ENCODE measurements at regions not wholly inside any gene's neighbourhood (a gene's known extent, or its start where the extent isn't known, plus 50 kb on each side); places are given as distances from the start of the nearest gene placed in this dataset.
"Not testable (repeated sequence)": the region's sequence is repeated elsewhere in the genome, so short reads cannot be mapped to it uniquely, and the experiment has no call there.

- H3K27ac Mint-ChIP-seq; DNase-seq; H3K4me3 Mint-ChIP-seq; H3K36me3 Mint-ChIP-seq; CTCF ChIA-PET; H3K4me1 Mint-ChIP-seq; ATAC-seq; H3K9me3 Mint-ChIP-seq (ENCODE audit: low read depth): not testable (repeated sequence)
- H3K27me3 Mint-ChIP-seq: peaks cover 24% of the 10 kb centered on the region
Observed at GRCh38 chr14:106355881-106356642, 829.7 kb downstream of the TMEM121 start.

GRCh38 chr14:106356643-106356930, 830.2 kb downstream of the TMEM121 start:
- peaks cover 26% of the 10 kb centered on the region for H3K27me3 Mint-ChIP-seq
- not testable (repeated sequence) for DNase-seq; H3K36me3 Mint-ChIP-seq; ATAC-seq; H3K4me1 Mint-ChIP-seq; H3K27ac Mint-ChIP-seq; H3K9me3 Mint-ChIP-seq (ENCODE audit: low read depth); H3K4me3 Mint-ChIP-seq
- CTCF ChIA-PET: interaction anchor here (1.2 kb wide), 1 partner anchor 78 kb away, joined by 3 read pairs; no protein-coding TSS in a partner anchor

- H3K4me1 Mint-ChIP-seq; H3K4me3 Mint-ChIP-seq; H3K9me3 Mint-ChIP-seq (ENCODE audit: low read depth): not testable (repeated sequence)
Observed at GRCh38 chr14:106359157-106359887, 832.9 kb downstream of the TMEM121 start.

GRCh38 chr14:106365371-106365770, 839.0 kb downstream of the TMEM121 start:
- not testable (repeated sequence) for H3K4me1 Mint-ChIP-seq; H3K36me3 Mint-ChIP-seq; H3K9me3 Mint-ChIP-seq (ENCODE audit: low read depth); ATAC-seq; H3K4me3 Mint-ChIP-seq; H3K27ac Mint-ChIP-seq; DNase-seq
- CTCF ChIA-PET: interaction anchor here (1.4 kb wide), 1 partner anchor 8 kb away, joined by 4 read pairs; no protein-coding TSS in a partner anchor
- peaks cover 34% of the 10 kb centered on the region for H3K27me3 Mint-ChIP-seq

More at GRCh38 chr14:106359157-106359887, 832.9 kb downstream of the TMEM121 start:
- ATAC-seq, CTCF ChIA-PET, H3K27ac Mint-ChIP-seq, H3K36me3 Mint-ChIP-seq: not testable (repeated sequence)
- peak; percentile 69 for DNase-seq
- H3K27me3 Mint-ChIP-seq: peaks cover 25% of the 10 kb centered on the region

GRCh38 chr14:106365894-106366293, 839.5 kb downstream of the TMEM121 start:
- H3K36me3 Mint-ChIP-seq; CTCF ChIA-PET; H3K4me1 Mint-ChIP-seq; H3K27ac Mint-ChIP-seq; H3K9me3 Mint-ChIP-seq (ENCODE audit: low read depth); H3K4me3 Mint-ChIP-seq; DNase-seq; ATAC-seq: not testable (repeated sequence)
- H3K27me3 Mint-ChIP-seq: peaks cover 37% of the 10 kb centered on the region

GRCh38 chr14:106366971-106367370, 840.6 kb downstream of the TMEM121 start:
- H3K4me1 Mint-ChIP-seq; H3K36me3 Mint-ChIP-seq; H3K27ac Mint-ChIP-seq; CTCF ChIA-PET; ATAC-seq; H3K4me3 Mint-ChIP-seq; DNase-seq; H3K9me3 Mint-ChIP-seq (ENCODE audit: low read depth): not testable (repeated sequence)
- peaks cover 43% of the 10 kb centered on the region for H3K27me3 Mint-ChIP-seq

- DNase-seq: not testable (repeated sequence)
Observed at GRCh38 chr14:106369456-106369855, 843.1 kb downstream of the TMEM121 start.

GRCh38 chr14:106372870-106373652, 846.7 kb downstream of the TMEM121 start:
- H3K27me3 Mint-ChIP-seq: peaks cover 37% of the 10 kb centered on the region
- H3K4me3 Mint-ChIP-seq: peak overlapping the region; percentile 19
- DNase-seq (peak; percentile 87), ATAC-seq (peak; percentile 97)
- no peaks in the 10 kb centered on the region for H3K36me3 Mint-ChIP-seq
- peaks cover 28% of the 10 kb centered on the region for H3K4me1 Mint-ChIP-seq
- CTCF ChIA-PET: interaction anchor here (0.6 to 5.7 kb wide), 26 partner anchors 8 to 173 kb away, joined by 3 to 58 read pairs (median 4); no protein-coding TSS in a partner anchor
- no peak overlapping the region for H3K27ac Mint-ChIP-seq
- no peaks in the 10 kb centered on the region for H3K9me3 Mint-ChIP-seq (ENCODE audit: low read depth)

More at GRCh38 chr14:106369456-106369855, 843.1 kb downstream of the TMEM121 start:
- CTCF ChIA-PET; H3K4me3 Mint-ChIP-seq; ATAC-seq; H3K9me3 Mint-ChIP-seq (ENCODE audit: low read depth); H3K36me3 Mint-ChIP-seq; H3K27ac Mint-ChIP-seq: not testable (repeated sequence)
- Mint-ChIP-seq H3K4me1 (peaks cover 21% of the 10 kb centered on the region), H3K27me3 (peaks cover 50% of the 10 kb centered on the region)

GRCh38 chr14:106373653-106374110, 847.3 kb downstream of the TMEM121 start:
- H3K36me3 Mint-ChIP-seq; DNase-seq; ATAC-seq; H3K27ac Mint-ChIP-seq; H3K9me3 Mint-ChIP-seq (ENCODE audit: low read depth): not testable (repeated sequence)
- Mint-ChIP-seq H3K4me1 (peaks cover 28% of the 10 kb centered on the region), H3K27me3 (peaks cover 35% of the 10 kb centered on the region), H3K4me3 (peak overlapping the region; percentile 19)
- CTCF ChIA-PET: interaction anchor here (0.7 to 5.7 kb wide), 20 partner anchors 9 to 174 kb away, joined by 3 to 58 read pairs (median 4); no protein-coding TSS in a partner anchor

- no peak overlapping the region for H3K4me3 Mint-ChIP-seq
- no peak overlapping the region for H3K27ac Mint-ChIP-seq
- CTCF ChIA-PET: interaction anchor here (1.0 to 4.1 kb wide), 6 partner anchors 18 to 101 kb away, joined by 3 to 22 read pairs (median 6); no protein-coding TSS in a partner anchor
- H3K36me3 Mint-ChIP-seq: no peaks in the 10 kb centered on the region
- DNase-seq (no peak), ATAC-seq (no peak)
- H3K27me3 Mint-ChIP-seq: peaks cover 34% of the 10 kb centered on the region
- no peaks in the 10 kb centered on the region for H3K9me3 Mint-ChIP-seq (ENCODE audit: low read depth)
- peaks cover 29% of the 10 kb centered on the region for H3K4me1 Mint-ChIP-seq
Observed at GRCh38 chr14:106377432-106377831, 851.0 kb downstream of the TMEM121 start.

- Mint-ChIP-seq H3K36me3 (no peaks in the 10 kb centered on the region), H3K27ac (no peak overlapping the region)
- DNase-seq: peak; percentile 54
Observed at GRCh38 chr14:106378191-106378590, 851.8 kb downstream of the TMEM121 start.

GRCh38 chr14:106380740-106381139, 854.4 kb downstream of the TMEM121 start:
- Mint-ChIP-seq H3K9me3 (ENCODE audit: low read depth) (peaks cover 2% of the 10 kb centered on the region), H3K27me3 (peaks cover 43% of the 10 kb centered on the region), H3K4me3 (no peak overlapping the region), H3K36me3 (no peaks in the 10 kb centered on the region), H3K27ac (no peak overlapping the region), H3K4me1 (peaks cover 2% of the 10 kb centered on the region)
- ATAC-seq (no peak), DNase-seq (no peak)
- CTCF ChIA-PET: interaction anchor here (4.1 kb wide), 1 partner anchor 36 kb away, joined by 22 read pairs; no protein-coding TSS in a partner anchor

More at GRCh38 chr14:106378191-106378590, 851.8 kb downstream of the TMEM121 start:
- Mint-ChIP-seq H3K9me3 (ENCODE audit: low read depth) (no peaks in the 10 kb centered on the region), H3K27me3 (peaks cover 29% of the 10 kb centered on the region), H3K4me1 (peaks cover 22% of the 10 kb centered on the region), H3K4me3 (no peak overlapping the region)
- peak; percentile 59 for ATAC-seq
- CTCF ChIA-PET: interaction anchor here (0.8 to 4.1 kb wide), 7 partner anchors 17 to 269 kb away, joined by 3 to 22 read pairs (median 6); no protein-coding TSS in a partner anchor

- not testable (repeated sequence) for DNase-seq; H3K9me3 Mint-ChIP-seq (ENCODE audit: low read depth); ATAC-seq; H3K36me3 Mint-ChIP-seq; H3K4me3 Mint-ChIP-seq; H3K4me1 Mint-ChIP-seq; H3K27ac Mint-ChIP-seq
- peaks cover 31% of the 10 kb centered on the region for H3K27me3 Mint-ChIP-seq
- CTCF ChIA-PET: interaction anchor here (1.2 to 1.3 kb wide), 2 partner anchors 28 to 32 kb away, joined by 3 to 7 read pairs; no protein-coding TSS in a partner anchor
Observed at GRCh38 chr14:106389186-106389585, 862.8 kb downstream of the TMEM121 start.

All from activated CD8-positive, alpha-beta memory T cell treated with anti-CD3 and anti-CD28 coated beads, Interleukin-2, amount 10 ng/mL, durations not matched to agents 7 days and 5 days (primary cell).